ENCODE measurements at regions not wholly inside any gene's neighbourhood (a gene's known extent, or its start where the extent isn't known, plus 50 kb on each side); places are given as distances from the start of the nearest gene placed in this dataset.

DNA sequence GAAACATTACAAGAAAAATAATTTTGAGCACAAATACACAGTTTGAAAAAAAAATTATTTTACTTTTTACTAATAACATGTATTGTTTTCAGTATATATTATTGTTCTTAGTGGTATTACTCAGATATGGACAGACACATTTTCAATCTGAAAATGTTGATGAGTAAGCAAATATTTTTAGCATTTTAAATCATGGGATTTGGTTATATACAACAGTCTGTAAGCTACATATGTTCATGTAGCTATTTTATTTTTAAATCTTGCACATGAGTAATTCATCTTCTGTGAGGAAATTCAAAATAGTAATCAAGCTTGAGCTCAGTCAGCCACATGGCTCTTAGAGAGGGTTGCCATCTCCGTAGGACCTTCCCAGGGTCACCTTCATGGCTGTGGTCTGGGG is 471.9 kb downstream of the QKI start:
- H3K27me3 Mint-ChIP-seq (ENCODE audit: low read depth), result no peaks in the 10 kb centered on the region
- TF ChIP-seq, protein P1, sequence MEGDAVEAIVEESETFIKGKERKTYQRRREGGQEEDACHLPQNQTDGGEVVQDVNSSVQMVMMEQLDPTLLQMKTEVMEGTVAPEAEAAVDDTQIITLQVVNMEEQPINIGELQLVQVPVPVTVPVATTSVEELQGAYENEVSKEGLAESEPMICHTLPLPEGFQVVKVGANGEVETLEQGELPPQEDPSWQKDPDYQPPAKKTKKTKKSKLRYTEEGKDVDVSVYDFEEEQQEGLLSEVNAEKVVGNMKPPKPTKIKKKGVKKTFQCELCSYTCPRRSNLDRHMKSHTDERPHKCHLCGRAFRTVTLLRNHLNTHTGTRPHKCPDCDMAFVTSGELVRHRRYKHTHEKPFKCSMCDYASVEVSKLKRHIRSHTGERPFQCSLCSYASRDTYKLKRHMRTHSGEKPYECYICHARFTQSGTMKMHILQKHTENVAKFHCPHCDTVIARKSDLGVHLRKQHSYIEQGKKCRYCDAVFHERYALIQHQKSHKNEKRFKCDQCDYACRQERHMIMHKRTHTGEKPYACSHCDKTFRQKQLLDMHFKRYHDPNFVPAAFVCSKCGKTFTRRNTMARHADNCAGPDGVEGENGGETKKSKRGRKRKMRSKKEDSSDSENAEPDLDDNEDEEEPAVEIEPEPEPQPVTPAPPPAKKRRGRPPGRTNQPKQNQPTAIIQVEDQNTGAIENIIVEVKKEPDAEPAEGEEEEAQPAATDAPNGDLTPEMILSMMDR (IDR thresholded peaks at IDR 0.05), result no peak
- no peak overlapping the region for H3K27ac Mint-ChIP-seq (ENCODE audit: unreplicated experiment)
- H3K4me3 Mint-ChIP-seq (ENCODE audit: unreplicated experiment), result no peak overlapping the region
- no peaks in the 10 kb centered on the region for H3K4me1 Mint-ChIP-seq (ENCODE audit: low read depth)
- peaks cover 4% of the 10 kb centered on the region for H3K36me3 Mint-ChIP-seq (ENCODE audit: low read depth)
- DNase-seq (ENCODE audit: low spot score), result no peak
- H3K9me3 Mint-ChIP-seq (ENCODE audit: low read depth), result peaks cover 18% of the 10 kb centered on the region

DNA sequence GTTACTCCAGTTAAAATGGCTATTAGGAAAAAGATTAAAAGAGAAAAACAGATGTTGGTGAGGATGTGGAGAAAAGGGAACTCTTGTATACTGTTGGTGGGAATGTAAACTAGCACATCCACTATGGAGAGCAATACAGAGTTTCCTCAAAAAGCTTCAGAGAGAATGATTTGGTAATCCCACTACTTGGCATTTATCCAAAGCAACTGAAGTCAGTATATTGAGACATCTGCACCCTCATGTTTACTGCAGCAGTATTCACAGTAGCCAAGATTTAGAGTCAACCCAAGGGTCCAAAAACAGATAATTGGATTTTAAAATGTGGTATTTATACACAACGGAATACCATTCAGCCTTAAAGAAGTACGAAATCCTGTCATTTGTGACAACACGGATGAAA is 469.5 kb downstream of the QKI start:
- TF ChIP-seq, protein P1 (IDR thresholded peaks at IDR 0.05), result no peak
- peaks cover 18% of the 10 kb centered on the region for H3K9me3 Mint-ChIP-seq (ENCODE audit: low read depth)
- H3K4me1 Mint-ChIP-seq (ENCODE audit: low read depth), result no peaks in the 10 kb centered on the region
- peaks cover 4% of the 10 kb centered on the region for H3K36me3 Mint-ChIP-seq (ENCODE audit: low read depth)
- H3K4me3 Mint-ChIP-seq (ENCODE audit: unreplicated experiment), result no peak overlapping the region
- no peak overlapping the region for H3K27ac Mint-ChIP-seq (ENCODE audit: unreplicated experiment)
- DNase-seq (ENCODE audit: low spot score), result no peak
- H3K27me3 Mint-ChIP-seq (ENCODE audit: low read depth), result no peaks in the 10 kb centered on the region

DNA sequence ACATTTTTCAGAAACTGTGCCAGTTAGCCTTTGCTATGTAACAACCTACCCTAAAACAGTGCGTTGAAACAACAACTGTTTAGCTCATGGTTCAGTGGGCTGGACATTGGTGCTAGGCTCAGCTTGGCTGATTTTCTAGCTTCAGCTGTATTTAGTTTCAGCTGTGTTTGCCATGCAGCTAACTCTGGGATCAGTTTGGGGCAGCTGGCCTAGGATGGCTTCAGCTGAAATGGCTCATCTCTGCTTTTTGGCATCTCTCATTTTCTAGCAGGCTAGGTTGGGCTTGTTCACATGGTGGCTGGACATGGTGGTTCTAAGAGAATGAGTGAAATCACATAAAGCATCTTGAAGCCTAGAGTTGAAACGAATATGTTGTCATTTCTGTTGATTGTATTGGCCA is 464.2 kb downstream of the QKI start:
- Mint-ChIP-seq H3K27me3 (ENCODE audit: low read depth) (no peaks in the 10 kb centered on the region), H3K4me1 (ENCODE audit: low read depth) (peaks cover 4% of the 10 kb centered on the region), H3K27ac (ENCODE audit: unreplicated experiment) (no peak overlapping the region), H3K9me3 (ENCODE audit: low read depth) (peaks cover 2% of the 10 kb centered on the region), H3K4me3 (ENCODE audit: unreplicated experiment) (no peak overlapping the region), H3K36me3 (ENCODE audit: low read depth) (no peaks in the 10 kb centered on the region)
- no peak for DNase-seq (ENCODE audit: low spot score)
- TF ChIP-seq, protein P1 (IDR thresholded peaks at IDR 0.05), result no peak

DNA sequence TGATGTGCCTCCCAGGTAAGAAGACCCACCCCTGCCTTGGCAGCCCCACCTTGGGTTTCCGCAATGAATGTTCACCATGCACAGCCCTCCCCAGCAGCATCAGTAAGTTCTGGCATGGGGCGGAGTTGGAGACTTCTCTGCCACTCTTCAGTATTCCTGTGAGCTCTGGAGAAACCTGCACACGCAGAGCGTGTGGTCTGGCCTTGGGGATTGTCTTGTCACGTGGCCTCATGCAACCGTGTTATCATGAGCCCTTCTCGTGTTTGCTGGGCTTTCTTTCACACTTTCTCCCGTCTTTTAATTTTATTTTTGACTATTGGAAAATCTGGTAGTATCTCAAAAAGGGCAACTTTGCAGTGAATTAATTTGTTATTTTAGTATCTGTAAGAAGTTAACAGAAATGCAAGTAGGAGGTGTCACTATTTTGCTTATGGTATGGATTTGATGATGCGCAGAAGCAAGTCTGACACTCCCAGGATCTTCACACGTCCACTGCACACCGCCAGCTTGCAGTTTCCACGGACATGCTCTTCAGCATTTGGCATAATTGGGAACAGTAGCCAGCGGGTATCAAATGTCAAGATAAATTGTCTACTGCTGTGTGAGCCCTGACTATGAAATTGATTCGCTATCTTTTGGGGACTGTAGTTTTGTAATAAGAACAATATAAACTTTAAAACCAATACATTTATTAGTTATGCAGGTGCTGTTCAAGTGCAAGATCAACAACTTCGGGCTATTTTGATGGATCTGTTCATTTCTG is 463.5 kb downstream of the QKI start:
- no peaks in the 10 kb centered on the region for H3K27me3 Mint-ChIP-seq (ENCODE audit: low read depth)
- no peaks in the 10 kb centered on the region for H3K36me3 Mint-ChIP-seq (ENCODE audit: low read depth)
- H3K9me3 Mint-ChIP-seq (ENCODE audit: low read depth), result no peaks in the 10 kb centered on the region
- peaks cover 6% of the 10 kb centered on the region for H3K4me1 Mint-ChIP-seq (ENCODE audit: low read depth)
- no peak overlapping the region for H3K4me3 Mint-ChIP-seq (ENCODE audit: unreplicated experiment)
- TF ChIP-seq, protein P1 (IDR thresholded peaks at IDR 0.05), result no peak
- DNase-seq (ENCODE audit: low spot score), result no peak
- no peak overlapping the region for H3K27ac Mint-ChIP-seq (ENCODE audit: unreplicated experiment)

DNA sequence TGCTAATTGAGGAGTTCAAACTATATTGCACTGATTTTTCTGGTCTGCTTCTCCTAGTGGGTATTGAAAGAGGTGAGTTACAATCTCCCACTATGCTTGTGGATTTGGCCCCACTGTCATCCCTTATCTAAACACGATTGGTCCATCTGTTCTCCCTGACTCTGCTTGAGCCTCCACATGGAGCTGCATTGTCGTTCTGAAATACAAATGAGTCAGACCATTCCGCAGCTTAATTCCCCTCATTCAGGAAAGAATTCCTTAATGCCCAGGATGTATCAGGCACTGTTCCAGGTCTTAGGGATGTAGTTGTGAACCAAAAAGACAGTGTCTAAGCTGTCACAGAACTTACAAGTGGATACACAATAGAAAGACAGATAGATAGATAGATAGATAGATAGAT is 461.9 kb downstream of the QKI start:
- Mint-ChIP-seq H3K27me3 (ENCODE audit: low read depth) (no peaks in the 10 kb centered on the region), H3K9me3 (ENCODE audit: low read depth) (no peaks in the 10 kb centered on the region), H3K4me3 (ENCODE audit: unreplicated experiment) (no peak overlapping the region), H3K36me3 (ENCODE audit: low read depth) (no peaks in the 10 kb centered on the region), H3K4me1 (ENCODE audit: low read depth) (peaks cover 17% of the 10 kb centered on the region), H3K27ac (ENCODE audit: unreplicated experiment) (peak overlapping the region; percentile 49)
- TF ChIP-seq, protein P1 (IDR thresholded peaks at IDR 0.05), result no peak
- no peak for DNase-seq (ENCODE audit: low spot score)
